GM18867 (cell line): ENCODE measurements at regions not wholly inside any gene's neighbourhood (a gene's known extent, or its start where the extent isn't known, plus 50 kb on each side); places are given as distances from the start of the nearest gene placed in this dataset.
"Not testable (repeated sequence)": the region's sequence is repeated elsewhere in the genome, so short reads cannot be mapped to it uniquely, and the experiment has no call there.

ENCODE experiments used
- ATAC-seq: cut with Tn5 transposase; IDR thresholded peaks from one replicate; pipeline ENCODE4 v1.9.1; 2021; ENCODE audit warnings: mild to moderate bottlenecking, moderate library complexity; ENCODE audit not compliant: unreplicated experiment

- no peak for ATAC-seq
Observed at GRCh38 chr10:62696798-62697197, 107.7 kb upstream of the ADO start.

- no peak for ATAC-seq
Observed at GRCh38 chr10:62699148-62699547, 105.4 kb upstream of the ADO start.

DNA sequence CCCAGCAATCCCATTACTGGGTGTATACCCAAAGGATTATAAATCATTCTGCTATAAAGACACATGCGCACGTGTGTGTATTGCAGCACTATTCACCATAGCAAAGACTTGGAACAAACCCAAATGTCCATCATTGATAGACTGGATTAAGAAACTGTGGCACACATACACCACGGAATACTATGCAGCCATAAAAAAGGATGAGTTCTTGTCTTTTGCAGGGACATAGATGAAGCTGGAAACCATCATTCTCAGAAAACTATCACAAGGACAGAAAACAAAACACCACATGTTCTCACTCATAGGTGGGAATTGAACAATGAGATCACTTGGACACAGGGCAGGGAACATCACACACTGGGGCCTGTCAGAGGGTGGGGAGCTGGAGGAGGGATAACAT lies 100.4 kb upstream of the ADO start:
- not testable (repeated sequence) for ATAC-seq

- ATAC-seq, result no peak
Observed at GRCh38 chr10:62705789-62706188, 98.7 kb upstream of the ADO start.

- ATAC-seq, result peak; percentile 88
Observed at GRCh38 chr10:62707810-62708209, 96.7 kb upstream of the ADO start.

DNA sequence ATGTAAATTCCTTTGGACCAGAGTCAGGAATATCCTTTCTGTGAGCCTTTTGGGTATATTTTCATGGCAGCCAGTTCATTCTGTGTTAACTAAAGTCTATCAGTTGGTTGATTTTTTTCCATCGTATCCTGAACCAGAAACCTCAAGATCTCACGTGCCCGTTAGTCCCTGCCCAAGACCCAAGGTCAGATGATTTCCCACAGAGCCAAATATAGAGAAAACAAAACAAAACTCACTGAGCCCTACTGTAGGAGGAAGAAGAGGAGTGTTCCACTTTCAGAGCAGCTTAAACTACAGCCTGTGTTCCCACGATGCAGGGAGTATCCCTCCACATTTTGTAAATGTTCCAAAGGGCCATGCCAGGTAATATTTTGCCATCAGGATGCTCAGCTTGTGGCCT lies 96.0 kb upstream of the ADO start:
- ATAC-seq, result no peak

DNA sequence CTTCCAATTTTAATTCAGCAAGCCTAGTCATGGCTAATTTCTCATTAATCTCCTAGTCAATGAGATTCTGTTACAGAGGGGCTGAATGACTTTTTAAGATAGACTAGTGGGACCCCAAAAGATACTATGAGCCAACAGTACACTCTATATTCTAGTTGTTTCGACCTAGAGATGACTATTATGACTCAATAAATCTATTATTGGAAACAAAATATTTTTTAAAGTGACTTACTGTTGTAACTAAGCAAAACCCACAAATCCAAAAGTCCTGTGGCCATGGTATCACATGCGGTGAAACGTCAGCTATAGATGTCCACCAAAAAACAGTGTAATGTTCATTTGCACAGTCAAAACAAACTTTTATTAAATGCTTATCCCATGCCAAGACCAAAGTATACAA lies 95.3 kb upstream of the ADO start:
- no peak for ATAC-seq

GRCh38 chr10:62710182-62710581 lies 94.3 kb upstream of the ADO start:
- no peak for ATAC-seq

DNA sequence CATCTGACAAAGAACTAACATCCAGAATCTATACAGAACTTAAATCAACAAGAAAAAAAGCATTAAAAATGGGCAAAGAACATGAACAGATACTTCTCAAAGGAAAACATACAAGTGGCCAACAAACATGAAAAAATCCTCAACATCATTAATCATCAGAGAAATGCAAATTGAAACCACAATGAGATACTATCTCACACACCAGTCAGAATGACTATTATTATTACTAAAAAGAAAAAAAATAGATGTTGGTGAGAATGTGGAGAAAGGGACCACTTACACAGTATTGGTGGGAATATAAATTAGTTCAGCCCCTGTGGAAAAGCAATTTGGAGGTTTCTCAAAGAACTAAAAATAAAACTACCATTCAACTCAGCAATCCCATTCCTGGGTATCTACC lies 89.1 kb upstream of the ADO start:
- ATAC-seq, result no peak

GRCh38 chr10:62718585-62718984 lies 85.9 kb upstream of the ADO start:
- no peak for ATAC-seq

DNA sequence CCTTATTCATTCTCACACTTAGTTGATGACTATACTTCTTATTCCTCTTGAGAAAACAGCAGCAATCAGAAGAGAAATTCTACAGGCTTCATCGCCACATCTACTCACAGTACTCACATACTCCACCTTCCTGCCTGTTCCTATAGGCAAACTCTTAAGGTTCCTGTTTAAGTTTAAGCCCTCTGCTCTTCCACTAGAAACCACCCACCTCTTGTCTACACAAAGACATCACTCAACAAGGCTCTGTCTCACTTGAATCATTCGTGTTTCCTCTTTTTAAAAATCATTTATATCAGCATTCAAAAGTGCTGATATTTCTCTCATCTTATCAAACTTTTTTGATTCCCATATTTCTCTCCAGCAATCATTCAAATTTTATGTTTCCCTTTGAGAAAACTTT lies 85.5 kb upstream of the ADO start:
- no peak for ATAC-seq

DNA sequence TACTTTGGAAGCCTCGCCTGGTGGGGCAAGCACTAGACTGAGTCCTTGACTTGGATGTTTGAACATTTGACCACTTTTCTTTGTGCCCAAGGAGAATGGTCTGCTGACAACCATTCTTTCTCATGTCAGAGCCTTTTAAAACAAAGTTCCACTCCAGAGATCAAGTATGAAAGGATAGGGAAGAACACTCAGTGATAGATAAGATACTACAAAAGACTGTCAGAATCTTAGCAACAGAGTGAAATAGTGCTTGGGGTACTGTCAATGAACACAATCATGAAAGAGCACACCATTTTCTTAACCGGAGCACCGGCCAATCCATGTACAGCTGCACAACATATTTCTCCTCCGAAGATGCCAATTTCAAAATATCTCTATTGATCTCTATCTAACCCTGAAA lies 82.8 kb upstream of the ADO start:
- ATAC-seq, result no peak

DNA sequence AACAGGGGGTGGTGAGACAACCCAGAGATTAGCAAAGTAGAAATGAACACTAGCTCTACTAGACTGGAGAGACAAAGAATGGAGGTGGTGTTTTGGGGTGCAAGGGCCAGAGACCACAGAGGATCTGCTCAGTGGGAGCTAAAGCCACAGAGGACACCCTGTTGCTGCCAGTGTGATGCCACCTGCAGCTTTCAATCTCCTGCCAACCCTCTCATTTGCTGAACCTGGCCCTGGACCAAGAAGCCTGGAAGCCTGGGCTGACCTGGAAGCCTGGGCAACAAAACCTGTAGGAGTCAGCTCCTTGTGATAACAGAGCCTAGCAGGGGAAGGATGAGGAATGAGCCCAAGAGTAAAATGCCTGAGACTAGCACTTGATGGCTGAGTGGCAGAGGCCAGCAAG lies 81.1 kb upstream of the ADO start:
- no peak for ATAC-seq

- no peak for ATAC-seq
Observed at GRCh38 chr10:62724465-62724864, 80.1 kb upstream of the ADO start.

GRCh38 chr10:62726142-62726541 lies 78.4 kb upstream of the ADO start:
- ATAC-seq, result peak; percentile 97

- no peak for ATAC-seq
Observed at GRCh38 chr10:62726638-62727037, 77.9 kb upstream of the ADO start.

GRCh38 chr10:62727934-62728333 lies 76.6 kb upstream of the ADO start:
- no peak for ATAC-seq

DNA sequence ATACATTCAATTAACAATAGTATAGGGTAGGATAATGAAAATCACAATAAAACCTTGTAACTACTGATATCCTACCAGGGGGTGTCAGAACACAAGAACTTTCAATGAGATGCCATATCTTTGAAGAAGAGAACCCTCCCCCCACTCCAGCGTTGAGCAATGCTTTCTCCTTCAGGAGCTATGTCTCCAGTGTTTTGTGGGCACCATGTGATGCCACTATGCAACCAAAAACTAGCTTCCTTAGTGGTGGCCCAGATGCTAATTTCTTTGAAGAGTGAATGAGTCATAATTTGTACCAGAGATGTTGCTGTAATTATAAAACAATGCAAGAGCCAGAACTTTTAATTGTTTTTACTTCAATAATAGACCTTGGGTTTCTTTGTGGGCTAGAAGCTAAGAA lies 76.0 kb upstream of the ADO start:
- no peak for ATAC-seq

- ATAC-seq, result peak; percentile 89
Observed at GRCh38 chr10:62732841-62733653, 71.5 kb upstream of the ADO start.

DNA sequence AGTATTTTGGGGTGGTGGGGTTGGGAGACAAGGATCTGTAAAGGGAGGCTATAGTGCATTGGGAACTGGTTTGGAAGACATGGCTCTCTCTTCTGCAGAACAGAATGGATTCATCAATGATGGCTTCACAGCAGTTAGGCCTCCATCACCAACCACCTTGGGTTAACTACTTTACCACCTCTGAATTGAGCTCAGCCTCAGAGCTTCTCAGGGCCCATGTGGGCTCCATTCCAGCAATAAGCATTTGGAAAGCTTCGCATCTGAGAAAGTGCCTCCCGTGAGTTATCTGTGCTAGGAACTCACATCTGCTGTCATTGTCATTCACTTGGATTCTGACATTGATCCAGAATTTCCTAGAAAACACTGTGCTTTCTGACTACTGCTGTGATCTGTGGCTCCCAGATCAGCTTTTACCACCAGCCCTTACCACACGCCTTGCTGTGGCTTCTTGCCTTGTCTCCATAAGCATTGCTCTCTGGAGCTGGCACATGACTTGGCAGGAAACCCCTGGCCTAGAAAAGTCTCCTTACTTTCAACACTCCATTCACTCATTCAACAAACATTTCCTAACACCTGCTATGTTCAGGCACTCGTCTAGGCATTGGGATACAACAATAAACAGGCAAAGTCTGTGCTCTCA lies 70.7 kb upstream of the ADO start:
- no peak for ATAC-seq

DNA sequence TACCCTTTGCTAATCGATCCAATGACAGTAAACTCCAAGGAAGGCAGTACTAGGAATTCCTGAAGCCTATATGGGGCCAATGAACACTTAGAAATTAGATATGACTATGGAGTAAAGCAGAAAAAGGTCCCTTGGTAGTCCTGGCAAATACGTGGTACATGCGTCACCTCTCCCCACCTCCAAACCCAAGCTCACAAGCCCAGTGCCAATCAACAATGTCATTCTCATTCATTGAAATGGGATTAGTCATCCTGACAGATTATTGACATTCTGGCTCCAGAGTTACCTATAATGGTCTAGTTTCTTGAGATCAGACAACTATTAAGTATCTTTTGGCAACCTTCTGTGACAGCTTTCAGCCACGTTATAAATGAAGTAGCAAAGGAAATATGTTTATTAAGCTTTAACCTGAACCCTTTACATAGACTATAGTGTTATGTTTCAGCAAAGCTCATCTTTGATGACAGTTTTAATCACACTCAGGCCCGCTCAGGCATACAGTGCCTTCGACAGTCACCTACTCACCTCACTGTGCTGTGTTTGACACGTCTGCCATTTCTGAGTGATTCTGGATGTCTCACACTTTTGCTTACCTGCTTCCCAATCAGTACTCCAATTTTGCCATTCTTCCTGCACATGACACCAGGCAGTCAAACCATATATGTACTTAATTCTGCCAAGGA lies 69.6 kb upstream of the ADO start:
- ATAC-seq, result no peak
